Neural progenitor cell (in vitro differentiated cells): ENCODE measurements at regions not wholly inside any gene's neighbourhood (a gene's known extent, or its start where the extent isn't known, plus 50 kb on each side); places are given as distances from the start of the nearest gene placed in this dataset.

ENCODE experiments used
- EZH2 ChIP-seq: fragments of 200-600 bp; sonication (generic); IDR thresholded peaks from 2 replicates; pipeline ENCODE4 v1.6.1; 2017; ENCODE audit warnings: antibody characterized with exemption, mild to moderate bottlenecking, moderate library complexity
- EZH2phosphoT487 ChIP-seq: fragments of 200-600 bp; sonication (generic); IDR thresholded peaks from 2 replicates; pipeline ENCODE4 v1.6.1; 2017; ENCODE audit warnings: antibody characterized with exemption
- TF ChIP-seq, protein P1 (sequence below): fragments of 200-600 bp; sonication (generic); IDR thresholded peaks from 2 replicates; pipeline ENCODE4 v1.5.1; 2017; ENCODE audit warnings: antibody characterized with exemption, mild to moderate bottlenecking

DNA sequence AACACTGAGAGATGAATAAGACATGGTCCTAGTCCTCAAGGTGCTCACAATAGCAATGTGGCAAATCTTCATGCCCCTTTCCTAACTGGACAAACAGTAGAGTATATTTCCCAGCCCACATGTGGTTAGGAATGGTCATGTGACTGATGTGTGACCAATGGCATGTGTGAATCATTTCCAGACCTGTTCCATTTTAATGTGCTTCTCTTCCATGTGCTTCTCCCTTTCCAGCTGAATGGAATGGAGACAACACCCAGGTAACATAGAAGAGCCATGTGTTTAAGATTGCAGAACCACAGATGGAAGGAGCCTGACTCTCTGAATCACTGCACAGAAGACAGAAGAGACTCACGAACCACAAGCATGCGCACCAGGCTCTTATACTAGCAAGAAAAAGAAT lies 409.9 kb upstream of the NFIA start:
- TF ChIP-seq, protein P1, sequence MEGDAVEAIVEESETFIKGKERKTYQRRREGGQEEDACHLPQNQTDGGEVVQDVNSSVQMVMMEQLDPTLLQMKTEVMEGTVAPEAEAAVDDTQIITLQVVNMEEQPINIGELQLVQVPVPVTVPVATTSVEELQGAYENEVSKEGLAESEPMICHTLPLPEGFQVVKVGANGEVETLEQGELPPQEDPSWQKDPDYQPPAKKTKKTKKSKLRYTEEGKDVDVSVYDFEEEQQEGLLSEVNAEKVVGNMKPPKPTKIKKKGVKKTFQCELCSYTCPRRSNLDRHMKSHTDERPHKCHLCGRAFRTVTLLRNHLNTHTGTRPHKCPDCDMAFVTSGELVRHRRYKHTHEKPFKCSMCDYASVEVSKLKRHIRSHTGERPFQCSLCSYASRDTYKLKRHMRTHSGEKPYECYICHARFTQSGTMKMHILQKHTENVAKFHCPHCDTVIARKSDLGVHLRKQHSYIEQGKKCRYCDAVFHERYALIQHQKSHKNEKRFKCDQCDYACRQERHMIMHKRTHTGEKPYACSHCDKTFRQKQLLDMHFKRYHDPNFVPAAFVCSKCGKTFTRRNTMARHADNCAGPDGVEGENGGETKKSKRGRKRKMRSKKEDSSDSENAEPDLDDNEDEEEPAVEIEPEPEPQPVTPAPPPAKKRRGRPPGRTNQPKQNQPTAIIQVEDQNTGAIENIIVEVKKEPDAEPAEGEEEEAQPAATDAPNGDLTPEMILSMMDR, result no peak
- TF ChIP-seq EZH2phosphoT487 (no peak), EZH2 (no peak)
